Choroid plexus epithelial cell (primary cell): ENCODE measurements at regions not wholly inside any gene's neighbourhood (a gene's known extent, or its start where the extent isn't known, plus 50 kb on each side); places are given as distances from the start of the nearest gene placed in this dataset.

ENCODE experiments used
- DNase-seq: peaks from one replicate; pipeline ENCODE4 v3.0.0-alpha.2; 2010; ENCODE audit warnings: low read depth
- H3K4me3 ChIP-seq: 2 replicates; pipeline ENCODE4 v1.5.1; 2011; ENCODE audit warnings: low read depth, mild to moderate bottlenecking, control low read depth, low read length, moderate library complexity
- TF ChIP-seq, protein P1 (sequence below): conservative IDR thresholded peaks from 2 replicates; pipeline ENCODE4 v1.5.1; 2011; ENCODE audit warnings: low read depth, mild to moderate bottlenecking, control low read depth, inconsistent platforms, low read length, moderate library complexity

DNA sequence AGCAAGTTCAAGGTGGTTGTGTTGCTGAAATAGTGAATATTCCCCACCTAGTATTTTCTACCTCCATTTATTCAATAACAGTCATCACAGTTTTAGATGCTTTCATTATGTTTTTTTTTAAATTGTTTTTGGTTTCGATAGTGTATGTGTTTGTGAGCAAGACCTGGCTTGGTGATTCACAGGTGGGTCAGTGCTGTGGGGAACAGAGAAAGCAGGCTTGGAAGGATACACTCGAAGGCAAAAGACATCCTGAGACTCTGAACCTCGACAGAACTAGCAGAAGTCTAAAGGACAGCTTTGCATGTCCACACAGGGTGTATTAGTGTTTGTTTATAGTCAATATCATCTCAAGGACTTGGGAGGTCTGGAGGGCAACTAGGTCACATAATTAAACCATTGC lies 551.5 kb downstream of the RIT2 start:
- TF ChIP-seq, protein P1, sequence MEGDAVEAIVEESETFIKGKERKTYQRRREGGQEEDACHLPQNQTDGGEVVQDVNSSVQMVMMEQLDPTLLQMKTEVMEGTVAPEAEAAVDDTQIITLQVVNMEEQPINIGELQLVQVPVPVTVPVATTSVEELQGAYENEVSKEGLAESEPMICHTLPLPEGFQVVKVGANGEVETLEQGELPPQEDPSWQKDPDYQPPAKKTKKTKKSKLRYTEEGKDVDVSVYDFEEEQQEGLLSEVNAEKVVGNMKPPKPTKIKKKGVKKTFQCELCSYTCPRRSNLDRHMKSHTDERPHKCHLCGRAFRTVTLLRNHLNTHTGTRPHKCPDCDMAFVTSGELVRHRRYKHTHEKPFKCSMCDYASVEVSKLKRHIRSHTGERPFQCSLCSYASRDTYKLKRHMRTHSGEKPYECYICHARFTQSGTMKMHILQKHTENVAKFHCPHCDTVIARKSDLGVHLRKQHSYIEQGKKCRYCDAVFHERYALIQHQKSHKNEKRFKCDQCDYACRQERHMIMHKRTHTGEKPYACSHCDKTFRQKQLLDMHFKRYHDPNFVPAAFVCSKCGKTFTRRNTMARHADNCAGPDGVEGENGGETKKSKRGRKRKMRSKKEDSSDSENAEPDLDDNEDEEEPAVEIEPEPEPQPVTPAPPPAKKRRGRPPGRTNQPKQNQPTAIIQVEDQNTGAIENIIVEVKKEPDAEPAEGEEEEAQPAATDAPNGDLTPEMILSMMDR, result no peak
- no peak for DNase-seq
- no peak overlapping the region for H3K4me3 ChIP-seq

DNA sequence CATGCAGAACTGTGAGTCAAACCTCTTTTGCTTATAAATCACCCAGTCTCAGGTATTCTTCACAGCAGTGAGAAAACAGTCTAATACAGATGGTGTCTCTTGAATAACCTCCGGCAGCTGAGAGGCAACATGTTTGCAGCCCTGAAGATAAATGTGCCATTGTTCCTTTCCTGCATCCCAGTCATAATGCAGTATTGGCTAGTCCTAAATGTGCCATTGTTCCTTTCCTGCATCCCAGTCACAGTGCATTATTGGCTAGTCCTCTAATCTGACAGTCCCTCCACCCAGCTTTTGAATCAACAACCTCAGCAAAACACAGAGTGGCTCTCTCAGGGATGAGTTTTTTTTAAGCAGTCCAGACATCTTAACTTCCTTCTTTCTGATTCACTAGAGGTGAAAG lies 550.7 kb downstream of the RIT2 start:
- DNase-seq, result no peak
- TF ChIP-seq, protein P1, result no peak

DNA sequence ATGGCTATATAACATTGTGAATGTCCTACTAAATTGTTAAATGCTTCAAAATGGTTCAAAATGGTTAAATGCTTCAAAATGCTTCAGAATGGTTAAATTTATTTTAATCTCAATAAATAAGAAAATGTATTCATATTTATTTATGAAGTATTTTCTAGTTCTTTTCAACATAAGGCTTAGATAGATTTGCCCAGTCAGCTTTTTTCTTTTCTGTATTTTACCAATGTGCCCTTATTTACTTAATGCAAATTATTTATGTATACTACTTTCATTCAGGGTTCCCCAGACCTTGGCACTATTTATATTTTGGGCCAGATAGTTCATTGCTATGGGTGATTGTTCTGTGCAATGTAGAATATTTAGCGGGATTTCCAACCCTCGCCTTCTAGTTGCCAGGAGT lies 546.7 kb downstream of the RIT2 start:
- TF ChIP-seq, protein P1, result no peak

More for the DNA sequence above, 550.7 kb downstream of the RIT2 start:
- no peak overlapping the region for H3K4me3 ChIP-seq

DNA sequence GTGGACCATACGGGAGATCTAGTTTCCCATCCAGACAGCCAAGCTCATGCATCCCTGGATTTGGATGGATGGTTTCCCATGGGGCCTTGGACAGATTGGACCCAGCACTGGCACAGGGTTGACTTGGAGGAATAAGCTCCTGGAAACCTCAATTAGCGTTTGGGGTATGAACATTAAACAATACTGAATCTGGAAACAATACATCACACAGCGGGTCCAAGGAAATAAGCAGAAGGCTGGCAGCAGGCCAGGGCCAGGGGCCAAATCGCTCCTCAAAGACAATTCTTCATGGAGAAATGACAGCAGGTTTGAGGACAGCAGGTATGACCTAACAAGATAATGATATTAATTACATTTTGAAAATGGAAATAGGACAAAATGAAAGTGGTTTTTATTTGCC lies 540.6 kb downstream of the RIT2 start:
- TF ChIP-seq, protein P1, result no peak
- DNase-seq, result no peak
- H3K4me3 ChIP-seq, result no peak overlapping the region

More for the DNA sequence above, 546.7 kb downstream of the RIT2 start:
- no peak overlapping the region for H3K4me3 ChIP-seq
- DNase-seq, result no peak

DNA sequence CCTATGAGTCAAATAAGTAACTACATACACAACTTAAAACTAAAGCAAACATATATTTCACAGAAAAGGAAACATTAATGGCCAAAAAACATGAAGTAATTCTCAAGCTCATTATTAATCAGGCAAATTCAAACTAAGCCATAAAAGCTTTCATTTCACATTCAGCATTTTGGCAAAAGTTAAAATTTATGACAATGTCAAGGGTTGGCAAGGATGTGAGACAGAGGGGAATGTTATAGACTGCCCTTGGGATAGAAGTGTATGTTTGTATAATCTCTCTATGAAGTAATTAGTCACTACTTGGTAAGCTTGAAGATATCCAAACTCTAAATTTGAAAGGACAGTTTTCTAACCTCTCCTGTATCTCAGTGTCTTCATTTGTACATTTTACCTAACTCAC lies 539.4 kb downstream of the RIT2 start:
- DNase-seq, result no peak
- TF ChIP-seq, protein P1, result no peak
- H3K4me3 ChIP-seq, result no peak overlapping the region

DNA sequence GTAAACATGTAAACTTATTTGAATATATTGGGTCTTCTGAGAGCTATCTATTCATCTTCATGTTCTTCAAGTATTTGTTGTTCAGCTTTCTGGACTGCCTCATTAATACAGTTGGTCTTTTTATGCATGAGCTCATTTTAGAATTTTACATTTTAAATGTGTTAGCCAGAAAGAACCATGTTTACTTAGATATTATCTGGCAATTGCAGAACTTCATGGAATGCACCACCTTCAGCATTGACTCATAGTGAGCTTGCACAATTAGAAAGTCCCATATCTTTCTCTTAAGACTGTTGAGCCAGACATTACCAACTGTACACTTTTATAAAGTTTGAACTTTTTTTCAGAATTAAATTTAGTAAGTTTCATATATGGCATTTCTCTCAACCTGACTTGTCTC lies 536.7 kb downstream of the RIT2 start:
- H3K4me3 ChIP-seq, result no peak overlapping the region
- TF ChIP-seq, protein P1, result no peak
- peak; percentile 34 for DNase-seq

DNA sequence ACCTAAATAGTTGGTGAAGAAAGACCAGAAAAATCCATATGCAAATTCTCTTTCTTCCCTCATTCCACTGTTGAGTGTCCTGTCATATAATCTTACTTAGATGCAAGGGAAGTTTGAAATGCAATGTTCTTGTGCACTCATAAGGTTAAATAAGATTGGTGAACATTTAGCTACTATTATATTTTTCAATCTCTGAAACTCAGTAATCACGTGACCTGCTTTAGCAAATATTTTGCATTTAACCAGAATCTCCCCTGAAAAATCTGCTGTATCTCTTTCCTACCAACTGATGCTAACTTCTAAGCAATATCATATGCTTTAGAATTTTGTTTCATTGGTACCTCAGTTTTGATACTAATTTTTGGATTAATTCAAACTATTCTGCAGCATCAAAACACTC lies 533.2 kb downstream of the RIT2 start:
- TF ChIP-seq, protein P1, result no peak
- DNase-seq, result no peak
- H3K4me3 ChIP-seq, result no peak overlapping the region
